Kidney (tissue), 13 donors: ENCODE measurements at regions not wholly inside any gene's neighbourhood (a gene's known extent, or its start where the extent isn't known, plus 50 kb on each side); places are given as distances from the start of the nearest gene placed in this dataset.

ENCODE experiments used
- DNase-seq, 5 donors: peaks; one replicate each; pipeline ENCODE4 v3.0.0-alpha.2; 2013 to 2020
- FAIRE-seq: peaks from 2 replicates; lab custom pipeline; 2012; peaks lifted over from hg19 to GRCh38; lab: Jason Lieb, UNC
- H3K27ac ChIP-seq, 2 donors: one replicate each; pipeline ENCODE4 v1.7.0; 2013; ENCODE audit warnings: low read depth in 2 of 2, low read length in 2 of 2, inconsistent platforms in 1 of 2
- H3K27me3 ChIP-seq: one replicate; pipeline ENCODE4 v1.7.1; 2013; ENCODE audit warnings: low read length, inconsistent platforms; ENCODE audit not compliant: control insufficient read depth, insufficient read depth
- H3K36me3 ChIP-seq, 3 donors: one replicate each; pipeline versions ENCODE4 v1.7.0 to v1.7.1; 2013; ENCODE audit warnings: low read length in 3 of 3, control low read depth in 1 of 3, inconsistent platforms in 1 of 3; ENCODE audit not compliant: insufficient read depth in 3 of 3, control insufficient read depth in 2 of 3
- H3K4me1 ChIP-seq, 3 donors: one replicate each; pipeline versions ENCODE4 v1.7.0 to v1.7.1; 2013; ENCODE audit warnings: low read length in 3 of 3, inconsistent platforms in 1 of 3, low read depth in 1 of 3; ENCODE audit not compliant: control insufficient read depth in 2 of 3, insufficient read depth in 2 of 3
- H3K4me3 ChIP-seq, 3 donors: one replicate each; pipeline versions ENCODE4 v1.7.0 to v1.8.1; 2013; ENCODE audit warnings: low read length in 3 of 3, control low read depth in 1 of 3, inconsistent platforms in 1 of 3
- H3K9ac ChIP-seq, 3 donors: one replicate each; pipeline versions ENCODE4 v1.7.0 to v1.7.1; 2013; ENCODE audit warnings: low read length in 3 of 3, control low read depth in 1 of 3, inconsistent platforms in 1 of 3
- H3K9me3 ChIP-seq, 3 donors: one replicate each; pipeline versions ENCODE4 v1.7.0 to v1.7.1; 2013; ENCODE audit warnings: low read length in 3 of 3, control low read depth in 1 of 3, inconsistent platforms in 1 of 3; ENCODE audit not compliant: control insufficient read depth in 2 of 3, insufficient read depth in 1 of 3
- intact Hi-C: fragments of 100-400 bp; cut with DNase I; formaldehyde crosslinking; loops from one replicate; pipeline ENCODE4 v1.11.1; 2022
- TF ChIP-seq, protein P1 (sequence below): IDR thresholded peaks from 3 replicates; pipeline ENCODE4 v1.5.1; 2012; ENCODE audit warnings: mild to moderate bottlenecking, moderate library complexity, borderline replicate concordance; ENCODE audit not compliant: insufficient read depth; ENCODE audit errors: extremely low read depth
- donor health status: control.
- donor health status: control.
- donor health status: control.
- donor health status: control.
- donor health status: control.
- donor health status: DM: yes; HTN: yes; CAD: no.
- donor health status: Normal renal cell carcinoma (clear cell type).

DNA sequence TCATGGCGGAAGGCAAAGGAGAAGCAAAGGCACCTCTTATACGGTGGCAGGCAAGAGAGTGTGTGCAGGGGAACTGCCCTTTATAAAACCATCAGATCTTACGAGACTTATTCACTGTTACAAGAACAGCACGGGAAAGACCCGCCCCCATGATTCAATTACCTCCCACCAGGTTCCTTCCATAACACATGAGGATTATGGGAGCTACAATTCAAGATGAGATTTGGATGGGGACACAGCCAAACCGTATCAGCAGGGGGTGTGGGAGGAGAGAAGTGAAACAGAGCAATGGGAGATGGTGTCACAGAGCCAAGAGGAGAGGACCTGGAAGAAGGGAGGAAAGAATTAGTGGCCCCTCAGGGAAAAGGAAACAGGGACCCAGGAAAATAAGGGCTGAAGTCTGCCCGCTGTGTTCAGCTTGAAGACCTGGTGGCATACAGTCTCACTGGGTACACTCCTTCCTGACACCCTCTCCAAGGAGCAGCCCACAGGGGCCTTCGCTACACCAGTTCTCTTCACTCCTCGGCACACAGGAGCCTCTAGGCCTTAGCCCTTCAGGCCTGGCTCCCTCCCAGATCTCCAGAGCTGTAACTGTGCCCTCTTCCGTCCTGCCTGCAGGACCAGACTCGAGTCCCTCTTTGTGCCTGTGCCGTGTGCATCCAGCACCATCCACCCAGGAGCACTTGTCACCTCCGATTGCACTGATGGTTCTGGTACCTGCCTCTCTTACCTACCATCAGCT lies 262.1 kb downstream of the EIPR1 start:
- Histone ChIP-seq H3K9me3 (peaks cover 0 to 3% (median 3%) of the 10 kb centered on the region in 3 donors), H3K4me1 (no peaks in the 10 kb centered on the region), H3K36me3 (peaks cover 0 to 2% (median 0%) of the 10 kb centered on the region in 3 donors), H3K9ac (no peak overlapping the region), H3K27ac (no peak overlapping the region), H3K27me3 (no peaks in the 10 kb centered on the region), H3K4me3 (no peak overlapping the region)
- DNase-seq (no peak), FAIRE-seq (no peak)
- TF ChIP-seq, protein P1, sequence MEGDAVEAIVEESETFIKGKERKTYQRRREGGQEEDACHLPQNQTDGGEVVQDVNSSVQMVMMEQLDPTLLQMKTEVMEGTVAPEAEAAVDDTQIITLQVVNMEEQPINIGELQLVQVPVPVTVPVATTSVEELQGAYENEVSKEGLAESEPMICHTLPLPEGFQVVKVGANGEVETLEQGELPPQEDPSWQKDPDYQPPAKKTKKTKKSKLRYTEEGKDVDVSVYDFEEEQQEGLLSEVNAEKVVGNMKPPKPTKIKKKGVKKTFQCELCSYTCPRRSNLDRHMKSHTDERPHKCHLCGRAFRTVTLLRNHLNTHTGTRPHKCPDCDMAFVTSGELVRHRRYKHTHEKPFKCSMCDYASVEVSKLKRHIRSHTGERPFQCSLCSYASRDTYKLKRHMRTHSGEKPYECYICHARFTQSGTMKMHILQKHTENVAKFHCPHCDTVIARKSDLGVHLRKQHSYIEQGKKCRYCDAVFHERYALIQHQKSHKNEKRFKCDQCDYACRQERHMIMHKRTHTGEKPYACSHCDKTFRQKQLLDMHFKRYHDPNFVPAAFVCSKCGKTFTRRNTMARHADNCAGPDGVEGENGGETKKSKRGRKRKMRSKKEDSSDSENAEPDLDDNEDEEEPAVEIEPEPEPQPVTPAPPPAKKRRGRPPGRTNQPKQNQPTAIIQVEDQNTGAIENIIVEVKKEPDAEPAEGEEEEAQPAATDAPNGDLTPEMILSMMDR = no peak
- intact Hi-C loops = no loop called here

DNA sequence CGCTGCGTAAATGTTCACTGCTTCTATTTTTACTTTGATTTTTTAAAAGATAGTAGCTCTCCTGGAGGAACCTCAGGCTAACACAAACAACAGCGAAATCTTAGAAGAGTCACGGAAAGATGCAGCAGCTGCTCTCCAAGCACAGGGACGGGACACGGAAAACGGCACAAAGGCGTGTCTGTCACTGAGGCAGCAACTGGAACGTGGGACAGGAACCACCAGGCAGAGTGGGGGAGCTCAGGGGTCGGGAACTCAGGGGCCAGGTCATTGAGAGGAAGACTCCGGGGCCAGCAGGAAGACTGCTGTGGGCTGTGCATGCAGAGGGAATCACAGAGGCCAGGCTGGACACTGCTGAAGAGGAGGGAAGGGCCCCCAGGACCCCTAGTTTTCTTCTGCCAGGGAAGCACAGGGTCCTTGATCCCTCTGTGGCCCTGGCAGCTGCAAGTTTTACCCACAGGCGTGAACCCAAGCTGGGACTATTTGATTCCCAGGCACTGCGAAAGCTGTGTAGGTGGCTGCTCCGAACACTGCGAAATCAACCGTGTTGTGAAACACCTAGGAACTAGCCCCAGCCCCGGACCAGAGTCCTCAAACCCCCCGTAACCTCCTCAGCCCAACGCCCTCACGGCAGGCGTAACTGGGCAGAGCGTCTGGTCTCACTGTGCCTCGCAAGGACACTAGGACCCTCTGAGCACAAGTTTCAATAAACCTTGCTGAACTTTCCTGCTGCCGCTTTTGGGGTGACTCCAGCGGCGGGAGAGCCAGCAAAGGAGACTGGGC lies 263.0 kb downstream of the EIPR1 start:
- Histone ChIP-seq H3K9ac (no peak overlapping the region), H3K27ac (no peak overlapping the region), H3K4me3 (no peak overlapping the region), H3K4me1 (no peaks in the 10 kb centered on the region), H3K36me3 (peaks cover 0 to 6% (median 0%) of the 10 kb centered on the region in 3 donors), H3K9me3 (peaks cover 0 to 7% (median 0%) of the 10 kb centered on the region in 3 donors), H3K27me3 (no peaks in the 10 kb centered on the region)
- TF ChIP-seq, protein P1 = no peak
- intact Hi-C loops = no loop called here
- DNase-seq (peak in 1 of 5 donors; percentile 49), FAIRE-seq (no peak)

DNA sequence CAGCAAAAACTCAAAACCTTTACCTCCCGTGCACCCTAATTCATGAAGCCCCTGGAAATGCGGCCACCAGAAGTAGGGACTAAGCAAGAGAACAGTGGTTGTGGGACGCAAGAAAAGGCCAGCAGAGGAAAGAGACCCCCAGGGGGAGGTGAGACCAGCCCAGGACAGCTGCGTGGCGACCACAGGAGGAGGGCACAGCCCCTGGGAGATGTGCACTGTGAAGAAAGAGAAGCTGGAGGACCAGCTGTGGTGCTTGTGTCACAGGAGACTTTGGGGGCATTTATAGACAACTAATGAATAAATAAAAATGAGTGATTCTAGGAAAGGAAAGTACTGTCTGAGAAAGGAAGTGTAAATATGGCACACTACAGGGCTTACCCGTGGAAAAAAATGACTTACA lies 263.8 kb downstream of the EIPR1 start:
- H3K4me1 ChIP-seq = no peaks in the 10 kb centered on the region
- intact Hi-C loops = no loop called here
- DNase-seq (no peak), FAIRE-seq (no peak)
- no peak overlapping the region for H3K27ac ChIP-seq
- no peaks in the 10 kb centered on the region for H3K27me3 ChIP-seq
- no peak overlapping the region for H3K9ac ChIP-seq
- H3K4me3 ChIP-seq = no peak overlapping the region
- H3K9me3 ChIP-seq = peaks cover 0 to 7% (median 0%) of the 10 kb centered on the region in 3 donors
- H3K36me3 ChIP-seq = peaks cover 0 to 6% (median 0%) of the 10 kb centered on the region in 3 donors
- TF ChIP-seq, protein P1 = no peak
